ENCODE measurements at regions not wholly inside any gene's neighbourhood (a gene's known extent, or its start where the extent isn't known, plus 50 kb on each side); places are given as distances from the start of the nearest gene placed in this dataset.

DNA sequence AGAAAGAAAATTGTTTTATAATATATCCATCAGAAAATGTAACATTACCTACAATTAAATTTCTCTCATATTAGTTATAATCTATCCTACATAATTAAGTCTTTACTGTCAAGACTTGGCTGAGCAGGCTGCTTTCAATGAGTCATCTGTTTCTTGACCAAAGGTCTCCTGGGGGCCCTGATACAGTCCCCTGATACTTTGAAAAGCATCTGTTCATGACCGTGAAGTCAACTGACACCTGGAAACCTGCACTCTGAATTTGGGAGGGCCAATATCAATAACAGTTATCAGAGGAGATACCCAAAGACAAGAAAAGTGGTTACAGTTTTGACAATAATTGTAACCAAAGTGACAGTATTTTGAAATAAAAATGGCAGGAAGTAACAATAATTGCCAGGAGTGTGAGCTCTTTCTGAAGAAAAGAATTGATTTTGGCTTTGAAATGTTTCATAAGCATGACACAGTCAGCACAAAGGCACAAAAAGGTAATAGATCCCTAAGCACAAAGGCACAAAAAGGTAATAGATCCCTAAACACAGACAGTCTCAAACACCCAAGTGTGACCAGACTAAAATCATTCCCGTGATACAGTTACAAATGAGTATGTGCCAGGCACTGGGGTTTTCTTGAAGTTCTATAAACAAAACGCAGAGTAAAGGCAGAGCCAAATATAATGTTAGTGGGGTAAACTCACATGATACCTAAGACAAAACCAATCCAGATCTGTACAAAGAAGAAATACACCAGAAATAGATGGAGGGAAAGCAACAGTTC is 260.7 kb downstream of the PLOD2 start:
- BruUV-seq (replicated peaks), result no TSS peak
- Mint-ChIP-seq H3K9me3 (ENCODE audit: low read depth, unreplicated experiment) (no peaks in the 10 kb centered on the region), H3K36me3 (ENCODE audit: insufficient read depth, unreplicated experiment) (no peaks in the 10 kb centered on the region), H3K4me3 (ENCODE audit: low read depth, unreplicated experiment) (no peak overlapping the region), H3K27me3 (ENCODE audit: unreplicated experiment) (no peaks in the 10 kb centered on the region), H3K27ac (ENCODE audit: unreplicated experiment) (no peak overlapping the region), H3K4me1 (ENCODE audit: low read depth, unreplicated experiment) (no peaks in the 10 kb centered on the region)
- DNase-seq, result no peak
- CTCF ChIA-PET, result no interaction called here
- intact Hi-C loops (cut with micrococcal nuclease; ENCODE audit: unreplicated experiment), result no loop called here
- TF ChIP-seq, protein P1, sequence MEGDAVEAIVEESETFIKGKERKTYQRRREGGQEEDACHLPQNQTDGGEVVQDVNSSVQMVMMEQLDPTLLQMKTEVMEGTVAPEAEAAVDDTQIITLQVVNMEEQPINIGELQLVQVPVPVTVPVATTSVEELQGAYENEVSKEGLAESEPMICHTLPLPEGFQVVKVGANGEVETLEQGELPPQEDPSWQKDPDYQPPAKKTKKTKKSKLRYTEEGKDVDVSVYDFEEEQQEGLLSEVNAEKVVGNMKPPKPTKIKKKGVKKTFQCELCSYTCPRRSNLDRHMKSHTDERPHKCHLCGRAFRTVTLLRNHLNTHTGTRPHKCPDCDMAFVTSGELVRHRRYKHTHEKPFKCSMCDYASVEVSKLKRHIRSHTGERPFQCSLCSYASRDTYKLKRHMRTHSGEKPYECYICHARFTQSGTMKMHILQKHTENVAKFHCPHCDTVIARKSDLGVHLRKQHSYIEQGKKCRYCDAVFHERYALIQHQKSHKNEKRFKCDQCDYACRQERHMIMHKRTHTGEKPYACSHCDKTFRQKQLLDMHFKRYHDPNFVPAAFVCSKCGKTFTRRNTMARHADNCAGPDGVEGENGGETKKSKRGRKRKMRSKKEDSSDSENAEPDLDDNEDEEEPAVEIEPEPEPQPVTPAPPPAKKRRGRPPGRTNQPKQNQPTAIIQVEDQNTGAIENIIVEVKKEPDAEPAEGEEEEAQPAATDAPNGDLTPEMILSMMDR (IDR thresholded peaks at IDR 0.05; ENCODE audit: unreplicated experiment), result no peak

DNA sequence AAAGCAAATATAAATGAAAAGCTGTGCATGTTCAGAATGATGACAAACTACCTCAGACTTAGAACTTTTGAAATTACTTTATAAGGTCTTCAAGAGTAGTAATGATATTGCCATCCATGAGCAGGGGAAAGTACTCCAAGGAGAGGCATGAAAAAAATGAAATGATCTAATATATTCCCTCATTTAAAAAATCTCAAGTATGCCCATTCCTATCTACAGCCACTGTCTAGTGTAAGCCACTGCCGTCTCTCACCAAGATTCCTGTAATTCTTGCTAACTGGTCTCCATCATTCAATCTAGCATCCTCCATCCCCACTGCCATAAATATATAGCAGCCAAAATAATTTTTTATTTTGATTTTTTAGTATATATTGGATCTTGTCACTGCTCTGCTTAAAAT is 258.8 kb downstream of the PLOD2 start:
- intact Hi-C loops (cut with micrococcal nuclease; ENCODE audit: unreplicated experiment), result no loop called here

DNA sequence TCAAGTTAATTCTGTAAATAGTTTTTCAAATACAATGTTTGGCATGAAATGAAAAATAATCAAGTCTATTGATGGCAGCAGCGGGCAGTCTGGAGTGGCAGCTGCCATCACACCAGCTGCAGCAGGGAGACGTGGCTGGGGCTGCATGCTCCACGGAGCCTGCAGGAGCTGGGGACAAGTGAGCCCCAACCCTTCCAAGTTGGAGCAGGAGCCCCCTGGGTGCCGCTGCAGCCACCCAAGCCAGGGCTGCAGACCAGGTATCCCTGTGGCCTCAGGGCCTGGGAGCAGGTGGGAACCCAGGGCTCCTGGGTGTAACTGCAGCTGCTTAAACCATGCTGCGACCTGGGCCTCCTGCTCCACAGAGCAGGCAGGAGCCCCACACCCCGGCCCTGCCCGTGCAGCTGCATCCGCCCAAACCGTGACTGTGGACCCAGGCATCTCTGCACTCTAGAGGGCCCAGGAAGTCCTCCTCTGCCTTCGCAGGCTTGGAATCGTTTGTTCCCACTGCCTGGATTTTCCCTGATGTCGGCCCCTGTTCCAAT is 257.4 kb downstream of the PLOD2 start:
- DNase-seq, result no peak
- Mint-ChIP-seq H3K4me3 (ENCODE audit: low read depth, unreplicated experiment) (no peak overlapping the region), H3K36me3 (ENCODE audit: insufficient read depth, unreplicated experiment) (no peaks in the 10 kb centered on the region), H3K9me3 (ENCODE audit: low read depth, unreplicated experiment) (no peaks in the 10 kb centered on the region), H3K4me1 (ENCODE audit: low read depth, unreplicated experiment) (no peaks in the 10 kb centered on the region), H3K27ac (ENCODE audit: unreplicated experiment) (no peak overlapping the region), H3K27me3 (ENCODE audit: unreplicated experiment) (no peaks in the 10 kb centered on the region)
- CTCF ChIA-PET, result no interaction called here
- TF ChIP-seq, protein P1 (IDR thresholded peaks at IDR 0.05; ENCODE audit: unreplicated experiment), result no peak
- BruUV-seq (replicated peaks), result no TSS peak
- intact Hi-C loops (cut with micrococcal nuclease; ENCODE audit: unreplicated experiment), result no loop called here

More for the DNA sequence above, 258.8 kb downstream of the PLOD2 start:
- H3K27me3 Mint-ChIP-seq (ENCODE audit: unreplicated experiment), result no peaks in the 10 kb centered on the region
- TF ChIP-seq, protein P1 (IDR thresholded peaks at IDR 0.05; ENCODE audit: unreplicated experiment), result no peak
- no peak overlapping the region for H3K4me3 Mint-ChIP-seq (ENCODE audit: low read depth, unreplicated experiment)
- no TSS peak for BruUV-seq (replicated peaks)
- no peak for DNase-seq
- H3K9me3 Mint-ChIP-seq (ENCODE audit: low read depth, unreplicated experiment), result no peaks in the 10 kb centered on the region
- H3K36me3 Mint-ChIP-seq (ENCODE audit: insufficient read depth, unreplicated experiment), result no peaks in the 10 kb centered on the region
- no peaks in the 10 kb centered on the region for H3K4me1 Mint-ChIP-seq (ENCODE audit: low read depth, unreplicated experiment)
- CTCF ChIA-PET, result no interaction called here
- no peak overlapping the region for H3K27ac Mint-ChIP-seq (ENCODE audit: unreplicated experiment)

DNA sequence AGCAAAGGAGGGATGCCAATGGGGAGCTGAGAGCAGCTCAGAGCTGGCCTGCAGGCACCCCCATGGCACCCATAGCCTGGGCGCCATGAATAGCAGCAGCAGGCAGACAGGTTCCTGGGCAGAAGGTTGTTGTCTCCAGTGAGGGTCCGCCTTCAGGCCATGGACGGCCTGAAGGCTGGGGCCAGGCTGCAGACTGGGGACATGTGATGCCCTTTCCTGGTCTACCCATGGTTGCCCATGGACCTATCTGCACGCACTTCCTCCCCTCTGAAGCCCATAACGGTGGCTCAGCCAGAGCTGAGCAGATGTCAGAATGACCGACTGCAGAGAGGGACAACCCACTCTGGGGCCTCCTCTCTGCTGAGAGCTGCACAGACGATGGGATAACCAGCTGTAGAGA is 256.8 kb downstream of the PLOD2 start:
- TF ChIP-seq, protein P1 (IDR thresholded peaks at IDR 0.05; ENCODE audit: unreplicated experiment), result no peak
- H3K36me3 Mint-ChIP-seq (ENCODE audit: insufficient read depth, unreplicated experiment), result no peaks in the 10 kb centered on the region
- H3K4me3 Mint-ChIP-seq (ENCODE audit: low read depth, unreplicated experiment), result no peak overlapping the region
- intact Hi-C loops (cut with micrococcal nuclease; ENCODE audit: unreplicated experiment), result no loop called here
- H3K4me1 Mint-ChIP-seq (ENCODE audit: low read depth, unreplicated experiment), result no peaks in the 10 kb centered on the region
- H3K27ac Mint-ChIP-seq (ENCODE audit: unreplicated experiment), result no peak overlapping the region
- no peaks in the 10 kb centered on the region for H3K9me3 Mint-ChIP-seq (ENCODE audit: low read depth, unreplicated experiment)
- CTCF ChIA-PET, result no interaction called here
- DNase-seq, result no peak
- BruUV-seq (replicated peaks), result no TSS peak
- H3K27me3 Mint-ChIP-seq (ENCODE audit: unreplicated experiment), result no peaks in the 10 kb centered on the region

All from Calu3 (cell line).